Mucosa of gallbladder (tissue), 1 donor: ENCODE measurements at regions not wholly inside any gene's neighbourhood (a gene's known extent, or its start where the extent isn't known, plus 50 kb on each side); places are given as distances from the start of the nearest gene placed in this dataset.
"Not testable (repeated sequence)": the region's sequence is repeated elsewhere in the genome, so short reads cannot be mapped to it uniquely, and the experiment has no call there.

Source experiments
- DNase-seq: peaks from one replicate; pipeline ENCODE4 v3.0.0-alpha.2; 2020; ENCODE audit warnings: low spot score
- donor health status: DM: no; HTN: no; CAD: no.

DNA sequence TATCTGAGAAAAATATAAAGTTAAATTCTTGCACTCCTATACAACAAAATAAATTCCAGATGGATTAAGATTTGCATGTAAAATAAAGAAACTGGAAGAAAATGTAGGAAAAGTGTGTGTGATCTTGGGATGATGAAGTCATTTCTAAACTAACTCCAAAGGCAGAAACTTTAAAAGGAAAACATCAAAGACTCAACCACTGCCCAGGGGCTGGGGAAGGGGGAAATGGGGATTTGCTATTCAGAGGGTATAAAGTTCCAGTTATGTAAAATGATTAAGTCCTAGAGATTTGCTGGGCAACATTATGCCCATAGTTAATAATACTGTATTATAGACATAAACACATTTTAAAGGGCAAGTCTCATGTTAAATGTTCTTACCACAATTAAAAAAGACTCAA, 254.5 kb downstream of the DEPDC1B start:
- DNase-seq: no peak

DNA sequence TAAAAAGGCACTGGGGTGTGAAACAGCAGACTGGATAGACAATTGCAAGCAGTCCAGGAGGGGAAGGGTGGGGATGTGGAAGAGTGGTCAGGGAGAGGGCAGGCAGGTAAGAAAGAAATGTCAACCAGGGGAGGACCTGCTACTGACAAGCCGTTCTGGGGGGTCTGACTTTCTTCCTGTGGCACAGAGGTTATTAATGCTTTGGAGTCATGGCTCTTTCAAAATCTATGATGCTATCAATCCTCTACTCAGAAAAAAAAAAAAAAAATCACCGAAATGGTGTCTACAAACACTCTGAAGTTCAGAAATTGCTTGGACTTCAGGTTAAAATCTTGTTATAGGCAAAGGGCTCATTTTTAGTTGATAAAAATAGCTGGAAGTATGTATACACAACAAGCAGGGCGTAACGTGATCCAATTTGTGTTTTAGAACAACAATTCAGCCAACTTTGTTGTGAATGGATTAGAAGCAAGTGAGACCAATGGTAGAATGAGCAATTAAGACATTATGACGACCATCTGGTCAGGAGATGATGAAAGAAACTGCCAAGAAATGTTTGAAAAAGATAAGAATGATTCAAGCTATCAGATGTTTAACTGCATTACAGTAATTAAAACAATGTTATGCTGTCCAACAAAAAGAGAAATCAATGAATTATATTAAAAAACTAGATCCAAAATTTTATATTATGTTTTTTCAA, 255.2 kb downstream of the DEPDC1B start:
- DNase-seq: no peak

DNA sequence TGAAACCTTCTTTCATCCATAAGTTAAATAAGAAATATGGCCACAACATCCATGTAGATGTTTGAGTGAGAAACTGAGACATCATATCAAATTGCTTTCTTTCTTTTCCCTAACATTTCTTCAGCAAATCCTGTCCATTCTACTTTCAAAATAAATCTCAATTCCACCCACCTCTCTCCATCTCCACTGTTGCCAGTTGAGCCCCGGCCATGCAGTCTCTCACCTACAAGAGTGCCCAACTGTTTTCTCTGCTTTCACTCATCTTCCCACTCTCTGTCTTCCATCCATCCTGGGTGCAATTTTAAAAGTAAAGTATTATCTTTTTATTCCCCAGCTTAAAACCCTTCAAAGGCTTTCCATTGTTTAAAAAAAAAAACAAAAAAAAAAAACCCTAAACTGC, 260.4 kb downstream of the DEPDC1B start:
- no peak for DNase-seq

DNA sequence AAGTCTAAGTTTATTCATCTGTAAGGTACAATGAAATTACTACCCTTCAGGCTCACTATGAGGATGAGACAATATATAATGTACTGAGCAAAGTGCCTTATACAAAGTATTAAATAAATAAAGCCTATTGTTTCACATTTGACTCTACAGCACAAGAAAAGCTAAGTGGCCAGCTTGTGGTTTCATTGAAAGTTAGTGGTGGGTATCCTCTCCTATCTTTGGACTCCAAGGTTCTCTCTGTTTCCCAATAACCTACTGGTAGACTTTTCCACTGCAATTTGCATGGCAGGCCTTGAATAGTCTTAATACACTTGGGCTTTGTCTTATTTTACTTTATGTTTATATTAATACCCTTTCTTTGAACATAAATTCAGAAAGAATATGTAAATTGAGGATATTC, 262.7 kb downstream of the DEPDC1B start:
- DNase-seq: no peak

DNA sequence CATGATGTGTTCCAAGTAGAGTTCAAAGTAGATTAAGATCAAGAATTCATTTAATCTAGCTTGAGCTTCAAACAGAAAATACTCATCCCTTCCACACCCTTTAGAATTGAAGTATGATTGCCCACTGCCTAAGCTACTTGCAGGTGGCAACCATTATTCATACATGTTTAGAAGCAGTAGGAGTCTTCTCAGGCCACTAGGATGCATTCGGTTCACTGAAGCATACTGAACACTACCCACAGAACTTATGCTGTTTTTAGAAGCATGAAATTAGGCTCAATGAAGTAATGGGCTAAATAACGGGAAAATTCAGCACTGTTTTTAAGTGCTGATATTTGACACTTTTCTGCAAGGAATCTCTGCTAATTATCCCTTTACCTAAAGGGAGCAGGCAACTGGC, 263.4 kb downstream of the DEPDC1B start:
- DNase-seq: no peak

DNA sequence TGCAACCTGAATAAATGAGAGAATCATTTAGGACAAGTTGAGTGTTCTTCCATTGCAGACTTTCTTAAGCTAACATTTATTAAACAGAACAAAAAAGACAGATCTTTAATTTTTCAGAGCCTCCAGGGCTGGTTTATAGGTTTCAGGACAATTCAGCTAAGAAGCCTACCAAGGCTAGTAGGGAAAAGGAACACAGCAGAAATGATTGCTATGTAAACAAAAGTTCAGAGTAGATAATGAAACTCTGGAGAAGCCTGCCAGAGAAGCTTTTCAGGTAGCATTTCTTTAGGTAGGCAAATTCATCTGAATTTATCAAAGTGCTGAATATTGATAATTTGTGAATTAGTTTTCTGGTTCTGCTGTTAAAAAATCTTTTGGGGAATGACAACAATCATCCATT, 264.2 kb downstream of the DEPDC1B start:
- DNase-seq: no peak

DNA sequence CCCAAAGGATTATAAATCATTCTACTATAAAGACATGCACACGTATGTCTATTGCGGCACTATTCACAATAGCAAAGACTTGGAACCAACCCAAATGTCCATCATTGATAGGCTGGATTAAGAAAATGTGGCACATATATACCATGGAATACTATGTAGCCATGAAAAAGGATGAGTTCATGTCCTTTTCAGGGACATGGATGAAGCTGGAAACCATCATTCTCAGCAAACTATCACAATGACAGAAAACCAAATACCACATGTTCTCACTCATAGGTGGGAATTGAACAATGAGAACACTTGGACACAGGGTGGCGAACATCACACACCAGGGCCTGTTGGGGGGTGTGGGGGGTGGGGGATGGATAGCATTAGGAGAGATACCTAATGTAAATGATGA, 273.8 kb downstream of the DEPDC1B start:
- not testable (repeated sequence) for DNase-seq

DNA sequence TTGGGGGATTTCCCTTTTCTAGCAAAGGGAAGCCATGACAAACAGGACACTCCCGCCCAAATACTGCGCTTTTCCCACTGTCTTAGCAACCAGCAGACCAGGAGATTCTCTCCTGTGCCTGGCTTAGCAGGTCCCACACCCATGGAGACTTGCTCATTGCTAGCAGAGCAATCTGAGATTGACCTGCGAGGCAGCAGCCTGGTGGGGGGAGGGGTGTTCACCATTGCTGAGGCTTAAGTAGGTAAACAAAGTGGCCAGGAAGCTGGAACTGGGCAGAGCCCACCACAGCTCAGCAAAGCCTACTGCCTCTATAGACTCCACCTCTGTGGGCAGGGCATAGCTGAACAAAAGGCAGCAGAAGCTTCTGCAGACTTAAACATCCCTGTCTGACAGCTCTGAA, 279.2 kb downstream of the DEPDC1B start:
- not testable (repeated sequence) for DNase-seq

DNA sequence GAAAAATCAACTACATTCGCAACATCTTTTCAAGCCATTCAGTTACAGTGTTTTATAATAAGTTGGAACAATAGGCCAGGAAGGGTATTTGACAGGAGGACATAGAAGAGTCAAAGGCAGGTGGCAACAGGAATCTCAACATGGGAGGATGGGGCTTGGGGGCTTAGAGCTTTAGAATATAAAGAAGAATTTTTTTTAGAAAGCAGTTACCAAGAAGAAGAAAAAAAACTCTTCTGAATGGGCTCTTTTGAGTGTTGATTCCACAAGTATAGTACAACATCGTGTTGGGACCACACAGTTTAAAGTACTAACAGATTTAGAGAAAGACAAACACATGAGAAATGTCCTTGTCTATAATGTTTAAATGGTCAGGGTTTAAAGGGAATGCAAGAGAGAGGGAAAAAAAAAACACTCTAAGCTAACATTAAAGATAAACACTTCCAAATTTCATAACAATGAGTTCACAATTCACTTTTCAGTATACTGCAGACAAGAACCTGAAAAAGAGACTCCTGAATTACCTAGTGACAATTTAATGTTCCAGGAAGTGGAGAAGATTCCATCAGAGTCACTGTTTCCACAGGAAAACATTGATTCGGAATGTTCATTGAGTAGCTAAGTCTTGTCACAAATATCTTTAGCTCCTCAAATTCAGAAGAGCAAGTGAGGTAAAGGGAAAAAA, 282.3 kb downstream of the DEPDC1B start:
- no peak for DNase-seq

DNA sequence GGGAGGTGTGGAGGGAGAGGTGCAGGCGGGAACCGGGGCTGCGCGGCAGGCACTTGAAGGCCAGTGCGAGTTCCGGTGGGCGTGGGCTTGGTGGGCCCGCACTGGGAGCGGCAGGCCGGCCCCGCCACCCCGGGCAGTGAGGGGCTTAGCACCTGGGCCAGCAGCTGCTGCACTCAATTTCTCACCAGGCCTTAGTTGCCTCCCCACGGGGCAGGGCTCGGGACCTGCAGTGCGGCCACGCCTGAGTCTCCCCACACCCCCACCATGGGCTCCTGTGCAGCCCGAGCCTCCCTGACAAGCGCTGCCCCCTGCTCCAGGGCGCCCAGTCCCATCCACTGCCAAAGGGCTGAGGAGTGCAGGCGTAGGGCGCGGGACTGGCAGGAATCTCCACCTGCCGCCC, 284.5 kb downstream of the DEPDC1B start:
- no peak for DNase-seq

DNA sequence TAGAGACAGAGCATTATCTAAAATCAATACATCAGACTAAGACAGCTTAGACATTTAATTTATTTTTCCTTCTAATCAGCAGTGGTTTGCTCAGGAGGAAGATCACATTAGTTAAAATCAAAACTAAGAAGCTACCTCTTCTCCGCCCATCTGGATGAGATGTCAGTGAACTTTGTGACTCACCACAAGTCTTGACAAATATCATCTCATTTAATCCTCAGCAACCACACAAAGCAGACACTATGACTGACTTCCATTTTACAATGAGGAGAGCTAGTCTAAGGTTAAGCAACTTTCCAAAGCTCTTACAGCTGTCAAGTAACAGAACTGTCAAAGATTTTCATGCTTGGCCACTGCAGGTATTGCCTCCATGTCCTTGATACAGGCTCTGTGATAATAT, 289.5 kb downstream of the DEPDC1B start:
- DNase-seq: no peak

DNA sequence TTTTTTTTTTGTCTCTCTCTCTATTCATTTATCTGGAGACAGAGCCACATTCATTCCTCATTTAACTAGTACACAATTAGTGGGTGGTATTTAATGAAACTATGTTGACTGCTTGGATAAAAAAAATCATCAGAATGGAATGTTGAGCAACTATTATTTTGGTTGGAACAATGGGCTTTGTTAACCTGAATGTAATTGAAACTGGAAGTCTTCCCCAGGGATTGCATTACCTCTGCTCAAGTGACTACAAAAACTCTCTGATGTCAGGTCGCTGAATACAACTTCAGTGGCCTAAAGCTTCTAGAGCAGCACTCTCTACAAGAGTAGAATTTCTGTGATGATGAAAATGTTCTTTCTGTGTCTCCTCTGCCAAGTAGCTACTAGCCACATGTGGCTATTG, 295.8 kb downstream of the DEPDC1B start:
- no peak for DNase-seq

DNA sequence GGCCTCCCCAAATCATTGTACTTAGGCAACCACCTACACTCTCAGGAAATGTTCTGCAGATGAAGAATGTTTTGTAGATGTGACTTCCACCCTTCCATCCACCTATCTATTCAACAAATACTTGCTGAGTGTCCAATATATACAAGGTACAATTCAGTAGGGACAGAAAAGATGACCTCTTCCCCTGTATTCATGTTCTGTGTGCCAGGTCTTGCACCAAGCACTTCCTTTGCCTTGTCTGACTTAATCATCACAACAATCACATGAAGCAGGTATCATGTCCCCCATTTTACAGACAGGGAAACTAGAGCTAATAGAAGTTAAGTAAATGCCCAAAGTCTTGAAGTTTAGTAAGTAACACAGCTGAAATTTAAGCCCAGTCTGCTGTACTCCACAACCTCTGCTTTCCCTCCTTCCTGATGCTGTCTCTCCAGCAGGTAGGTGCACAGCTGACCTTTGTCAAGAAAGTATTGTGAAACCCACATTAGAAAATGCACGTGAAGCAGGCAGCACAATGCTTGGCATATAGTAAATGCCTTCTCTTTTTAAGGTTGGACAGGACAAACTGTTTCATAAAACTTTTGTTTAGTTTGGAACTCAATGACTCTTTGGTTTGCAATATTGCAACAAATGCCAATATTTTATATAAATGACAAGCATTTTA, 296.5 kb downstream of the DEPDC1B start:
- no peak for DNase-seq

DNA sequence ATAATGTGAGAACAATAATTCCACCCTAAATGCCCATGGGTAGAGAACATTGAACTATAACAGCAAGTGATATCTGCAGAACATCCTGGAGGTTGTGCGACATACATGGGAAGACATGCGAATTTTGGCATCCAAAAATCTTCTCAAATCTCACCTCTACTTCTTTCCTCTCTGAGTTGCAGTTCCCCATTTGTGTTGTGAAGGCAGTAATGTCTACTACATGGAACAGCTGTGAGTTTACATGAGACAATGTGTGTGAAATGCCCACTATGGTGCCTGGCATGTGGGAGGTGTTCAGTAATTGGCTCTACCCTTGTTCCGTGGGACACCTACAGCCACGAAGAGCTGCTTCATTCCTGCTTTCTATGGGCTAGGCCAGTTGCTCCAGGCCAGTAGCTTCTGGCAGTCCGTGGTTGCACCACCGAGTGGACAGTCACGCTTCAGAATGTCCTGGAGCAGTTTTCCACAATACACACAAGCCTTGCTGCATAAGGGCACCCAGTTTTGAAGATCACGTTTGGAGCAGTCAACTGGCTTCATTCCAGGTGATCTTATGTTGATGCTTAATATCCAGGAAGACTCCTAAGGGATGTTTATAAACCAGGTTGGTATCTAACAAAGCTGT, 297.7 kb downstream of the DEPDC1B start:
- no peak for DNase-seq

DNA sequence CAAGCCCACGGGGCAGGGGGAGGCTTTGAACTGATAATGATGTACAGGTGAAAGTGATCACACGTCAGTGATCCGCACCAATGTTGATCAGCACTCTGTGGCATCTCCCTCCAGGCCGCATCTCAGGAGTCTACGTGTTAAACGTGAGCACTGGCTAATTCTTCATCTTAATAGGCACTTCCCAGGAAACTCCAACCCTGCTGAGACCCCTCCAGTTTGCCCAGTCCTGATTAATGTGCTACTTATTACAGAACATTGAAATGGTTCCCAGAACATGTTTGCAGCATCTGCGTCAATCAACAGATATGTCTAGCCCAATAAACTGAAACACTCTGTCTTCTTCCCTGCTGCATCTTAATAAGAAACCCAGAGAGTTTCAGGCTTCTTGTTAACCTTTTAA, 298.4 kb downstream of the DEPDC1B start:
- no peak for DNase-seq

DNA sequence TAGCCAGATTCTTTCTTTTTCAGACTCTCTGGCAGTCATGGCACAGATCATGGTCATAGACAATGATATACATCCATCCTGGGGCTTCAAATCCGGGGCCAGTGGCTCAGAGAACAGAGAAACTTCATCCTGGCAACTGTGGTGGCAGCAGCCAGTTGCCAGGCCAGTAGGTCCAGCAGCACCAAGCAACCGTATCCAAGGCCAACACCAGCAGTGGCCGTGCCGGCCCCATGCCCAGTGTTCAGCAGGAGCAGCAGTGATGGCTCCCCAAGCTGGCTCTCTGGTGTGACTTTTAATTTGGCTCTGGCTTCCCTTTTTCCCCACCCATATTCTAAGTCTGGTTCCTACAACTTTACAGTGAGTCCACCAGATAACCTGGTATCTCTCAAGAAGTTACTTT, 300.5 kb downstream of the DEPDC1B start:
- no peak for DNase-seq

DNA sequence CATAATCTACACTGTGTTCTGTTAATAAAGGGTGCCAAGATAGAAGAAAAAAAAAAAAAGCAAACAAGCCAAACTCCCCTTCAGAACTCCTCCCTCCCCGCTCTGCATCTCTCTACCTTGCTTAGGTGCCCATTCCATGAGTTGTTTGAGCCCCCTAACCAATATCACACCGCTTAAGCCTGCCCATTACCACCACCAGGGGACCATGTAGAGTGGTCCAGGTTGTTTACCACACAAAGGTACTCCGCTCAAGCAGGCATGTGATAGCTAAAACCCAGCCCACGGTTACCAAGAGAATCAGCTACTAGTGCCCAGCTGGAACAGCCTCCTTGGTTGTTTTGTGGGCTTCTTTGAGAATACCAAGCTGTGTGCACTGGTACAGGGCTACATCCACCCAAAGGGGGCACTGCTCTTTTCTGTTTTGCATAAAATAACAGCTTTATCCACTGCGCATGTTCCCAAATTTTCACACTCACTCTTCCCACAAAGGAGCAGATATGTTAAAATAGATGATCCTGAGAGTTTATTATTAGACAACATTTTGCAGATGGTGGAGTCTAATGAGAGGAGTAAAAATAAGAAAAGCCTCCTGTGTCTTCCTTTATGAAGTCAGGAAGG, 304.1 kb downstream of the DEPDC1B start:
- DNase-seq: no peak

DNA sequence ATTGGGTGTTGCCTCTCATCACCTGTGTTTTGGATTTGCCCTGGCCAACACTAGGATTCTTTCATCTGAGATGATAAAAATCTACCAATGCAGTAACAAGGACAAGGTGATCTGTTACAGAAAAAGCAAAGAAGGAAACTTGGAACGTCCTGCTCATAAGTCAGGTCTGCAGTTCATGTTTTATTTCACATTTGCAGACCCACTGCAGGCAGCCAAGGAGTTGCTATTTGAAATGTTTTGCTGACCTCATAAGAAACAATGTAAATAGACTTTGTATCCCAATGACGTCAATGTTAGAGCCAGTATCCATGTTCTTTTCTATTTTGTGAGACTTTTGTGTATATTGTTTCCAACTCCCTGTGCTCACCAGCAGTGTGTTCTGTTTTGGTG, 312.9 kb downstream of the DEPDC1B start:
- no peak for DNase-seq

DNA sequence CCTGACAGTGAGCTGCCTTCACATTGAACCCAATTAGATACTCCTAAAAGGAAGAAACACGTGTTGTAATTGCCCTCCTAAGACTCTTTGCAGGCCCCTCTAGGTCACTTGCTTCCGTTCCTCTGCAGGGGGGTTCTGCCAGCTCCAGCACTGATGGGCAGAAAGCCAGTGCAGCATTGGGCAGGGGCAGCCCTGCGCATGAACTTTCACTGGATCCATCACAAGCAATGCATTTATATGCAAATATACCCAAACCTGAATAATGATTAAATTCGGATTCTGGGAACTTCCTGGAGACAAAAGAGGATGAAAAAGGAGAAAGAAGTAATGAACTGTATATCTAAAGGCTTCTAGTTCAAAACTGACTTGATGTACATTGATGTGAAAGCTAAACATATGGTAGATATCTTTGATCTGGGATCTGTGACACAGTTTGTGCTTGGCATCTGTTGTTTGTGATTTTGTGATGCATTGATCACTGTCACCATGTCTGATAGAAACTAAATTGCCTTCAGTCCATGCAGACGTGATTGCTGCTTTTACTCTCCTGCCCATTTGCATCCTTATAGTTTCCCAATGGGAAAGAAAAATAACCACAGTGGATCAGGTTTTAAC, 313.4 kb downstream of the DEPDC1B start:
- DNase-seq: no peak

DNA sequence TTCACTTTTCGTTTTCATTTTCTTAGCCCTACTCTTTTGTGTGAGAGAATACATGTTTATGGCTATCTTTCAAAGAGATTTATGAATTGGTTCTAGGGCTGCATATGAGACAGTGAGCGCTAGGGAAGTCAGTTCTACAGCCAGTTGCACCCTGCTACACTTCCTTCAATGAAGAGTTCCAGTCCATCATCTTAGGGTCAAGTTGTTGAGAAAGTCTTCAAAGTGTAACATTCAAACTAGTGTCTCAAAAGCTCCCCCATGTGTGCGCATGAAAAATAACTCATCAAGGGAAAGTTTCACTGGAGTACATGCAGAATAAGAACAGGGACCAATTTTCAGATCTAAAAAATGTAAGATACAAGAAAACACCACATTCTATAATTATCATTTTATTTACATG, 317.2 kb downstream of the DEPDC1B start:
- no peak for DNase-seq

DNA sequence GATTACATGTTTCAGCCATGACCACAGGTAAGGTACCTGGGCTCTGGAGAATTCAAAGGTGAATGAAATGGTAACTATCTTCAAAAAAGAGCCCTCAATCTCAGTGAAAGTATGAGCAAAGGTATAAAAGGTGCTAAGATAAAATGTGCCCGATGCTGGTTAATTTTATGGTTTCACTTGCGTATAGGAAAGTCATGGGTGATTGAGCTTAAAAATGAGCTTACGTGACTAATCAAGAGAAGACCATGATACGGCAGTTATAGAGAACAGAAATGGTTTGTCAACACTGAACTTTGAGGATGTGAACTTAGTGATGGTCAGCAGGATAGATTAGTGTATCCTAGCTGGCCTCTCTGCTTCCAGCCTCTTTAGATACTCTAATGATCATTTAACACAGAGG, 320.1 kb downstream of the DEPDC1B start:
- DNase-seq: no peak

DNA sequence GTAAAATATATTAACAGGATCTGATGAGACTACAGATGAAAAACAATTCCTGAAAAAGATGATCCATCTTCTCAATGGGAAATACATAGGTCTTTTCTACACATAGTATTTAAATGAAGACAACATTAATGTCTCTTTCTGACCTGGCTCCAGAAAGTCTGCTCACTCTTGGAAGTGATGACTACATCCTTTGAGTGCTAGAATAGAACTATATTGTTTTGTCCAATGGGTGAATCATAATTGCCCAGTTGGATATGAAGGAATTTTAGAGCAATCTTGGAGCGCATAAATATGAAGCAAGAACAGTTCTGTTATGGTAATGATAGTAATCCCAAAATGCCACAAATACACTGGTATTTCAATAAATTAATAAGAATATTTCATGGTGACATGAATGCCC, 322.1 kb downstream of the DEPDC1B start:
- DNase-seq: no peak
